Loucy (cell line): ENCODE measurements at regions not wholly inside any gene's neighbourhood (a gene's known extent, or its start where the extent isn't known, plus 50 kb on each side); places are given as distances from the start of the nearest gene placed in this dataset.

Experiments
- CTCF ChIP-seq: fragments of 200-600 bp; sonication (generic); conservative IDR thresholded peaks from 2 replicates; pipeline ENCODE4 v1.5.1; 2014; ENCODE audit warnings: mild to moderate bottlenecking, antibody characterized with exemption, low read length
- EZH2phosphoT487 ChIP-seq: fragments of 200-600 bp; IDR thresholded peaks from 2 replicates; pipeline ENCODE4 v1.6.1; 2018; ENCODE audit warnings: antibody characterized with exemption, mild to moderate bottlenecking, moderate library complexity, borderline replicate concordance

- TF ChIP-seq EZH2phosphoT487 = no peak
- no peak for TF ChIP-seq CTCF
Observed at GRCh38 chr2:2715036-2715818, 384.2 kb upstream of the MYT1L start.
